GM23338 (cell line): ENCODE measurements at regions not wholly inside any gene's neighbourhood (a gene's known extent, or its start where the extent isn't known, plus 50 kb on each side); places are given as distances from the start of the nearest gene placed in this dataset.

Source experiments
- ATAC-seq: fragments of 200-7000 bp; cut with Tn5 transposase; 3 replicates; pipeline ENCODE4 v1.9.1; 2020
- DNase-seq: peaks from one replicate; pipeline ENCODE4 v3.0.0-alpha.2; 2015; ENCODE audit warnings: low spot score
- H2AFZ ChIP-seq: fragments of 200-600 bp; sonication (generic); 2 replicates; pipeline ENCODE4 v1.8.0; 2016; ENCODE audit warnings: antibody characterized with exemption, mild to moderate bottlenecking, moderate library complexity
- H3F3A ChIP-seq: fragments of 200-600 bp; sonication (generic); replicated peaks from 2 replicates; pipeline ENCODE4 v1.8.0; 2017; ENCODE audit warnings: antibody characterized with exemption, mixed run types, low read depth
- H3K27ac ChIP-seq: fragments of 200-600 bp; sonication (generic); 2 replicates; pipeline ENCODE4 v1.6.1; 2016; ENCODE audit warnings: low read depth
- H3K27me3 ChIP-seq: fragments of 200-600 bp; sonication (generic); 2 replicates; pipeline ENCODE4 v1.8.0; 2016; ENCODE audit warnings: mild to moderate bottlenecking, mixed run types, moderate library complexity; ENCODE audit not compliant: insufficient read depth
- H3K36me3 ChIP-seq: fragments of 200-600 bp; sonication (generic); 2 replicates; pipeline ENCODE4 v1.8.0; 2016; ENCODE audit warnings: mild to moderate bottlenecking; ENCODE audit not compliant: insufficient read depth
- H3K4me1 ChIP-seq: fragments of 200-600 bp; sonication (generic); 2 replicates; pipeline ENCODE4 v1.8.0; 2016; ENCODE audit warnings: mild to moderate bottlenecking, moderate library complexity; ENCODE audit not compliant: insufficient read depth
- H3K4me2 ChIP-seq: fragments of 200-600 bp; sonication (generic); 2 replicates; pipeline ENCODE4 v1.7.1; 2017; ENCODE audit warnings: mixed run types
- H3K4me3 ChIP-seq: fragments of 200-600 bp; sonication (generic); 2 replicates; pipeline ENCODE4 v1.6.1; 2016; ENCODE audit warnings: mixed run types
- H3K79me2 ChIP-seq: fragments of 200-600 bp; sonication (generic); replicated peaks from 2 replicates; pipeline ENCODE4 v1.8.0; 2017; ENCODE audit warnings: mild to moderate bottlenecking; ENCODE audit not compliant: insufficient read depth
- H3K9me2 ChIP-seq: fragments of 200-600 bp; sonication (generic); 2 replicates; pipeline ENCODE4 v1.8.0; 2017; ENCODE audit not compliant: insufficient read depth
- H4K20me1 ChIP-seq: fragments of 200-600 bp; sonication (generic); replicated peaks from 2 replicates; pipeline ENCODE4 v1.8.0; 2017; ENCODE audit warnings: mild to moderate bottlenecking; ENCODE audit not compliant: insufficient read depth
- H3K27ac Mint-ChIP-seq: 2 replicates; pipeline ENCODE4 v1.8.0; 2020; ENCODE audit warnings: inconsistent platforms, mild to moderate bottlenecking, moderate library complexity, mixed read lengths
- H3K27me3 Mint-ChIP-seq: 3 replicates; pipeline ENCODE4 v1.8.0; 2022; ENCODE audit warnings: low read depth, mild to moderate bottlenecking, moderate library complexity, mixed read lengths, inconsistent platforms; ENCODE audit not compliant: insufficient read depth, poor library complexity
- H3K36me3 Mint-ChIP-seq: 3 replicates; pipeline ENCODE4 v1.8.0; 2021; ENCODE audit warnings: low read depth, mild to moderate bottlenecking, inconsistent platforms, moderate library complexity, mixed read lengths
- H3K4me1 Mint-ChIP-seq: 3 replicates; pipeline ENCODE4 v1.8.0; 2020; ENCODE audit warnings: mild to moderate bottlenecking, inconsistent platforms, mixed read lengths
- H3K4me3 Mint-ChIP-seq: 3 replicates; pipeline ENCODE4 v1.8.0; 2021; ENCODE audit warnings: moderate library complexity, mild to moderate bottlenecking, inconsistent platforms, mixed read lengths
- H3K9me3 Mint-ChIP-seq: 3 replicates; pipeline ENCODE4 v1.8.0; 2020; ENCODE audit warnings: moderate library complexity, mild to moderate bottlenecking, inconsistent platforms, mixed read lengths
- CREB1 ChIP-seq: fragments of 250-450 bp; sonication (Bioruptor Pico); IDR thresholded peaks from 2 replicates; pipeline ENCODE4 v1.5.0; 2020; ENCODE audit warnings: low read depth, mild to moderate bottlenecking, moderate library complexity
- EZH2 ChIP-seq: fragments of 200-600 bp; sonication (generic); IDR thresholded peaks from one replicate; pipeline ENCODE4 v1.8.0; 2017; ENCODE audit warnings: antibody characterized with exemption, mild to moderate bottlenecking, low read depth; ENCODE audit not compliant: unreplicated experiment
- EZH2phosphoT487 ChIP-seq: fragments of 200-600 bp; sonication (generic); IDR thresholded peaks from one replicate; pipeline ENCODE4 v1.8.1; 2018; ENCODE audit warnings: antibody characterized with exemption; ENCODE audit not compliant: unreplicated experiment
- STAT1 ChIP-seq: IDR thresholded peaks from one replicate; pipeline ENCODE4 v1.6.1; 2016; ENCODE audit warnings: antibody characterized with exemption; ENCODE audit not compliant: unreplicated experiment
- ZNF114 ChIP-seq: fragments of 250-450 bp; sonication (Bioruptor Pico); IDR thresholded peaks from 2 replicates; pipeline ENCODE4 v1.5.0; 2020; ENCODE audit warnings: mild to moderate bottlenecking, moderate library complexity
- ZNF331 ChIP-seq: fragments of 250-450 bp; sonication (Bioruptor Pico); IDR thresholded peaks from 2 replicates; pipeline ENCODE4 v1.5.0; 2020; ENCODE audit warnings: low read depth, mild to moderate bottlenecking, moderate library complexity
- ZNF462 ChIP-seq: fragments of 250-450 bp; sonication (Bioruptor Pico); IDR thresholded peaks from 2 replicates; pipeline ENCODE4 v1.5.0; 2020; ENCODE audit warnings: mild to moderate bottlenecking, moderate library complexity
- TF ChIP-seq, protein P1 (sequence below), 2 experiments: fragments of 200-600 bp in 1 of 2; sonication (generic) in 1 of 2; conservative IDR thresholded peaks; 2 replicates each; pipeline versions ENCODE4 v1.5.1 to v1.6.1; 2016 to 2017; ENCODE audit warnings: antibody characterized with exemption in 2 of 2, low read depth in 2 of 2, mild to moderate bottlenecking in 2 of 2, moderate library complexity in 1 of 2
- TF ChIP-seq, protein P2 (sequence below): IDR thresholded peaks from one replicate; pipeline ENCODE4 v1.6.1; 2018; ENCODE audit warnings: antibody characterized with exemption; ENCODE audit not compliant: unreplicated experiment
- TF ChIP-seq, protein P3 (sequence below): IDR thresholded peaks from 2 replicates; pipeline ENCODE4 v1.6.1; 2016; ENCODE audit warnings: antibody characterized with exemption

DNA sequence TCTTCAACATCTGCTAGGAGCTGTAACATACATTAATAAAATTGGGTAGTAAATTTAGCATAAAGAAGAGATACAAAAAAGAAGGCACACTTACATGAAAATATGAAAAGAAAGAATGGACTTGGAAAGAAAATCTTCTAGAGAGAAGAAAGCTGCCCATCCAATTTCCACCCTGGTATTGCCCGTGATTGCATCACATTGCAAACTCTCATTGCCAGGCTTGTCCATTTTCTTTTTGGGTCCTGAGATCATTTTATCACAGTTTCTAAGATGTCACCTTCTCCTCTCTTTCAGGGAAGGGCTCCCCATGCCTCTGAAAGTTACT, 321.5 kb downstream of the RND3 start:
- Histone ChIP-seq H3K79me2 (no peaks in the 10 kb centered on the region), H3K4me1 (no peaks in the 10 kb centered on the region), H4K20me1 (no peaks in the 10 kb centered on the region), H3K4me3 (no peak overlapping the region), H3F3A (no peaks in the 10 kb centered on the region), H3K27me3 (no peaks in the 10 kb centered on the region), H3K9me2 (no peaks in the 10 kb centered on the region), H3K27ac (no peak overlapping the region), H3K4me2 (no peak overlapping the region), H3K36me3 (no peaks in the 10 kb centered on the region), H2AFZ (peak overlapping the region; percentile 69)
- H3K9me3 Mint-ChIP-seq, result peaks cover 8% of the 10 kb centered on the region; the same call in 2 of the 3 replicates
- no peak for TF ChIP-seq STAT1
- no peak for TF ChIP-seq EZH2
- no peaks in the 10 kb centered on the region; the same call in 2 of the 3 replicates for H3K36me3 Mint-ChIP-seq
- no peak for ATAC-seq
- no peak for DNase-seq
- no peak overlapping the region for H3K27ac Mint-ChIP-seq
- H3K4me3 Mint-ChIP-seq, result no peak overlapping the region
- no peaks in the 10 kb centered on the region for H3K27me3 Mint-ChIP-seq
- H3K4me1 Mint-ChIP-seq, result no peaks in the 10 kb centered on the region; the same call in 2 of the 3 replicates

DNA sequence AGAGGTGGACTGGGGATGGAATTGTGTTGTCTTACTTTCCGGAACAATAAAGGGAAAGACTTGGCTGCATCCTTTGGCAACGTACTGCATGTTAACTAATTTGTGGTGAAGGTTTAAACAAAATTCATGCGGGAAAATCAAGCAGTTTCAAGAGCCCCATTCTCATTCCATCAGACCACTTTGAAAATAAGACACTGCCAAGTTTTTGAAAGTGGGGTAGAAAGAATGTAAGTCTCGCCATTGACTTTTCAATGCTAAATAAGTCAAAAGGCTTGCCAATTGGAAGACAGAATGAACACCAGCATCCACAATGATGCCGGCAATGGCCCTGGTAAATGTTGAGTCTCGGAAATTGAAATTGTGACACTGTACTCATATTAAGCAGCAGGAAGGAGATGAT, 322.0 kb downstream of the RND3 start:
- Histone ChIP-seq H3K4me1 (no peaks in the 10 kb centered on the region), H3K9me2 (no peaks in the 10 kb centered on the region), H2AFZ (no peak overlapping the region), H3K36me3 (no peaks in the 10 kb centered on the region), H3K4me3 (no peak overlapping the region), H4K20me1 (no peaks in the 10 kb centered on the region), H3F3A (no peaks in the 10 kb centered on the region), H3K27me3 (no peaks in the 10 kb centered on the region), H3K79me2 (no peaks in the 10 kb centered on the region), H3K27ac (no peak overlapping the region), H3K4me2 (no peak overlapping the region)
- DNase-seq (no peak), ATAC-seq (no peak)
- Mint-ChIP-seq H3K27ac (no peak overlapping the region), H3K27me3 (no peaks in the 10 kb centered on the region), H3K4me3 (no peak overlapping the region), H3K36me3 (no peaks in the 10 kb centered on the region; the same call in 2 of the 3 replicates), H3K4me1 (no peaks in the 10 kb centered on the region; the same call in 2 of the 3 replicates), H3K9me3 (peaks cover 5% of the 10 kb centered on the region; the same call in 1 of the 3 replicates)
- TF ChIP-seq EZH2, result no peak
- TF ChIP-seq, protein P1, sequence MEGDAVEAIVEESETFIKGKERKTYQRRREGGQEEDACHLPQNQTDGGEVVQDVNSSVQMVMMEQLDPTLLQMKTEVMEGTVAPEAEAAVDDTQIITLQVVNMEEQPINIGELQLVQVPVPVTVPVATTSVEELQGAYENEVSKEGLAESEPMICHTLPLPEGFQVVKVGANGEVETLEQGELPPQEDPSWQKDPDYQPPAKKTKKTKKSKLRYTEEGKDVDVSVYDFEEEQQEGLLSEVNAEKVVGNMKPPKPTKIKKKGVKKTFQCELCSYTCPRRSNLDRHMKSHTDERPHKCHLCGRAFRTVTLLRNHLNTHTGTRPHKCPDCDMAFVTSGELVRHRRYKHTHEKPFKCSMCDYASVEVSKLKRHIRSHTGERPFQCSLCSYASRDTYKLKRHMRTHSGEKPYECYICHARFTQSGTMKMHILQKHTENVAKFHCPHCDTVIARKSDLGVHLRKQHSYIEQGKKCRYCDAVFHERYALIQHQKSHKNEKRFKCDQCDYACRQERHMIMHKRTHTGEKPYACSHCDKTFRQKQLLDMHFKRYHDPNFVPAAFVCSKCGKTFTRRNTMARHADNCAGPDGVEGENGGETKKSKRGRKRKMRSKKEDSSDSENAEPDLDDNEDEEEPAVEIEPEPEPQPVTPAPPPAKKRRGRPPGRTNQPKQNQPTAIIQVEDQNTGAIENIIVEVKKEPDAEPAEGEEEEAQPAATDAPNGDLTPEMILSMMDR (conservative IDR thresholded peaks at IDR 0.05; ENCODE audit: low read depth in 2 of 2), result no peak
- no peak for TF ChIP-seq EZH2phosphoT487
- no peak for TF ChIP-seq CREB1
- TF ChIP-seq ZNF462, result no peak
- TF ChIP-seq ZNF114 (CRISPR knock-in tag), result no peak
- TF ChIP-seq, protein P2, sequence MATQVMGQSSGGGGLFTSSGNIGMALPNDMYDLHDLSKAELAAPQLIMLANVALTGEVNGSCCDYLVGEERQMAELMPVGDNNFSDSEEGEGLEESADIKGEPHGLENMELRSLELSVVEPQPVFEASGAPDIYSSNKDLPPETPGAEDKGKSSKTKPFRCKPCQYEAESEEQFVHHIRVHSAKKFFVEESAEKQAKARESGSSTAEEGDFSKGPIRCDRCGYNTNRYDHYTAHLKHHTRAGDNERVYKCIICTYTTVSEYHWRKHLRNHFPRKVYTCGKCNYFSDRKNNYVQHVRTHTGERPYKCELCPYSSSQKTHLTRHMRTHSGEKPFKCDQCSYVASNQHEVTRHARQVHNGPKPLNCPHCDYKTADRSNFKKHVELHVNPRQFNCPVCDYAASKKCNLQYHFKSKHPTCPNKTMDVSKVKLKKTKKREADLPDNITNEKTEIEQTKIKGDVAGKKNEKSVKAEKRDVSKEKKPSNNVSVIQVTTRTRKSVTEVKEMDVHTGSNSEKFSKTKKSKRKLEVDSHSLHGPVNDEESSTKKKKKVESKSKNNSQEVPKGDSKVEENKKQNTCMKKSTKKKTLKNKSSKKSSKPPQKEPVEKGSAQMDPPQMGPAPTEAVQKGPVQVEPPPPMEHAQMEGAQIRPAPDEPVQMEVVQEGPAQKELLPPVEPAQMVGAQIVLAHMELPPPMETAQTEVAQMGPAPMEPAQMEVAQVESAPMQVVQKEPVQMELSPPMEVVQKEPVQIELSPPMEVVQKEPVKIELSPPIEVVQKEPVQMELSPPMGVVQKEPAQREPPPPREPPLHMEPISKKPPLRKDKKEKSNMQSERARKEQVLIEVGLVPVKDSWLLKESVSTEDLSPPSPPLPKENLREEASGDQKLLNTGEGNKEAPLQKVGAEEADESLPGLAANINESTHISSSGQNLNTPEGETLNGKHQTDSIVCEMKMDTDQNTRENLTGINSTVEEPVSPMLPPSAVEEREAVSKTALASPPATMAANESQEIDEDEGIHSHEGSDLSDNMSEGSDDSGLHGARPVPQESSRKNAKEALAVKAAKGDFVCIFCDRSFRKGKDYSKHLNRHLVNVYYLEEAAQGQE, result no peak
- no peak for TF ChIP-seq ZNF331 (CRISPR knock-in tag)
- TF ChIP-seq, protein P3, sequence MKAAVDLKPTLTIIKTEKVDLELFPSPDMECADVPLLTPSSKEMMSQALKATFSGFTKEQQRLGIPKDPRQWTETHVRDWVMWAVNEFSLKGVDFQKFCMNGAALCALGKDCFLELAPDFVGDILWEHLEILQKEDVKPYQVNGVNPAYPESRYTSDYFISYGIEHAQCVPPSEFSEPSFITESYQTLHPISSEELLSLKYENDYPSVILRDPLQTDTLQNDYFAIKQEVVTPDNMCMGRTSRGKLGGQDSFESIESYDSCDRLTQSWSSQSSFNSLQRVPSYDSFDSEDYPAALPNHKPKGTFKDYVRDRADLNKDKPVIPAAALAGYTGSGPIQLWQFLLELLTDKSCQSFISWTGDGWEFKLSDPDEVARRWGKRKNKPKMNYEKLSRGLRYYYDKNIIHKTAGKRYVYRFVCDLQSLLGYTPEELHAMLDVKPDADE, result no peak
